Left lung (tissue), 4 donors: ENCODE measurements at regions not wholly inside any gene's neighbourhood (a gene's known extent, or its start where the extent isn't known, plus 50 kb on each side); places are given as distances from the start of the nearest gene placed in this dataset.

Experiments used
- ATAC-seq: fragments of 200-7000 bp; cut with Tn5 transposase; one replicate; pipeline ENCODE4 v1.9.1; 2020; ENCODE audit warnings: moderate library complexity
- DNase-seq, 4 donors: peaks; one replicate each; pipeline ENCODE4 v3.0.0-alpha.2; 2013 to 2020
- H3K27ac ChIP-seq, 2 donors: fragments of 200-600 bp; sonication (generic) in 1 of 2; one replicate each; pipeline versions ENCODE4 v1.5.0 to v1.8.0; 2020 to 2021
- H3K27me3 ChIP-seq, 2 donors: fragments of 200-600 bp; sonication (generic) in 1 of 2; one replicate each; pipeline versions ENCODE4 v1.5.0 to v1.8.0; 2020 to 2021
- H3K36me3 ChIP-seq, 2 donors: fragments of 200-600 bp; sonication (generic) in 1 of 2; one replicate each; pipeline versions ENCODE4 v1.5.0 to v1.8.0; 2020 to 2021
- H3K4me1 ChIP-seq, 2 donors: fragments of 200-600 bp; one replicate each; pipeline ENCODE4 v1.8.0; 2021
- H3K4me3 ChIP-seq, 2 donors: fragments of 200-600 bp; sonication (generic) in 1 of 2; one replicate each; pipeline versions ENCODE4 v1.5.0 to v1.8.0; 2020 to 2021; ENCODE audit warnings: mild to moderate bottlenecking in 1 of 2
- H3K9me3 ChIP-seq, 2 donors: fragments of 200-600 bp; sonication (generic) in 1 of 2; one replicate each; pipeline versions ENCODE4 v1.5.0 to v1.8.0; 2020 to 2021
- intact Hi-C, 2 donors: fragments of 100-400 bp; cut with DNase I; formaldehyde crosslinking; loops; one replicate each; pipeline versions ENCODE4 v1.11.2 to v1.14.2; 2022
- TF ChIP-seq, protein P1 (sequence below), 2 donors: fragments of 200-600 bp; sonication (generic) in 1 of 2; IDR thresholded peaks; one replicate each; pipeline versions ENCODE4 v1.5.0 to v1.8.0; 2021; ENCODE audit warnings: antibody characterized with exemption in 2 of 2
- donor health status: DM: no; HTN: yes; CAD: no.
- donor health status: DM: no; HTN: no; CAD: no.

DNA sequence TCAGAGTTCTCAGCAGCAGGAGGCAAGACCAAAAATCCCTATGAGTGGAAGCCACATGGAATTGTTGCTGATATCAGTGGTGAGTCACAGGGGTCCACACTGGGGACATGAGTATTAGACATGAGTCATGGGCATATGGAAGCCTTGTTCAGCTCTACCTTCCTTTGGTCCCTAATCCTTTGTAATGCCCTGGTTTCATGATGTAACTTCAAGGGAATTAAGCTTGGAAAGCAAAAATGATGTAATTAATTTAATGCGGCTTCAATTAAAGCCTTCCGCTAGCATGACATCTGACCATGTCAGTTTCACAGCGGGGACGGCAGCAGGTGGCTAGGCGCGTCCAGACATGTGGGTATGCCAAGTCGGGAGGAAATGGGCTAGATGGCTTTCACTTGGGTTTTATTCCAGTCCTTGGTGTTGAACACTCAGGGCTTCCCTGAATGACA, 176.1 kb upstream of the RGMA start:
- H3K36me3 ChIP-seq: no peaks in the 10 kb centered on the region
- no peak for DNase-seq
- no peaks in the 10 kb centered on the region for H3K9me3 ChIP-seq
- H3K4me1 ChIP-seq: no peaks in the 10 kb centered on the region
- TF ChIP-seq, protein P1, sequence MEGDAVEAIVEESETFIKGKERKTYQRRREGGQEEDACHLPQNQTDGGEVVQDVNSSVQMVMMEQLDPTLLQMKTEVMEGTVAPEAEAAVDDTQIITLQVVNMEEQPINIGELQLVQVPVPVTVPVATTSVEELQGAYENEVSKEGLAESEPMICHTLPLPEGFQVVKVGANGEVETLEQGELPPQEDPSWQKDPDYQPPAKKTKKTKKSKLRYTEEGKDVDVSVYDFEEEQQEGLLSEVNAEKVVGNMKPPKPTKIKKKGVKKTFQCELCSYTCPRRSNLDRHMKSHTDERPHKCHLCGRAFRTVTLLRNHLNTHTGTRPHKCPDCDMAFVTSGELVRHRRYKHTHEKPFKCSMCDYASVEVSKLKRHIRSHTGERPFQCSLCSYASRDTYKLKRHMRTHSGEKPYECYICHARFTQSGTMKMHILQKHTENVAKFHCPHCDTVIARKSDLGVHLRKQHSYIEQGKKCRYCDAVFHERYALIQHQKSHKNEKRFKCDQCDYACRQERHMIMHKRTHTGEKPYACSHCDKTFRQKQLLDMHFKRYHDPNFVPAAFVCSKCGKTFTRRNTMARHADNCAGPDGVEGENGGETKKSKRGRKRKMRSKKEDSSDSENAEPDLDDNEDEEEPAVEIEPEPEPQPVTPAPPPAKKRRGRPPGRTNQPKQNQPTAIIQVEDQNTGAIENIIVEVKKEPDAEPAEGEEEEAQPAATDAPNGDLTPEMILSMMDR (IDR thresholded peaks at IDR 0.05): no peak
- intact Hi-C loops: no loop called here
- no peaks in the 10 kb centered on the region for H3K27me3 ChIP-seq
- no peak for ATAC-seq
- no peak overlapping the region for H3K4me3 ChIP-seq
- H3K27ac ChIP-seq: no peak overlapping the region

DNA sequence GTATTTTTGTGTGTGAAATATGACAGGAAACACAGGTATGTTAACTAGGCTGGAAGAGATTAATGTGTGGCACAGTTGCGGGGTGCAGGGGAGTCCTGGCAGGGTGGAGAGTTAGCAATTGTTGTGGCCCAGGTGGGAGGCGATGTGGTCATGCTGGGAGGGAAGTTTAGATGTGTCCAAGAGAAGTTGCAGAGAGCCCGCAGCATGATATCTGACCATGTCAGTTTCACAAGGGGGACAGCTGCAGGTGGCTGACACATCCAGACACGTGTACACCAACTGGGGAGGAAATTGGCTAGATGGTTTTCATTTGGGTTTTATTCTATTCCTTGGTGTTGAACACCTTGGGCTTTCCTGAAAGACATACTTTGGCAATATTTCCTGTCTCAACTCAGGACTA, 172.8 kb upstream of the RGMA start:
- H3K27me3 ChIP-seq: no peaks in the 10 kb centered on the region
- TF ChIP-seq, protein P1 (IDR thresholded peaks at IDR 0.05): no peak
- no peak for DNase-seq
- H3K36me3 ChIP-seq: no peaks in the 10 kb centered on the region
- intact Hi-C loops: no loop called here
- no peaks in the 10 kb centered on the region for H3K9me3 ChIP-seq
- no peak overlapping the region for H3K4me3 ChIP-seq
- ATAC-seq: no peak
- peaks cover 0 to 6% of the 10 kb centered on the region in 2 donors for H3K4me1 ChIP-seq
- H3K27ac ChIP-seq: no peak overlapping the region

DNA sequence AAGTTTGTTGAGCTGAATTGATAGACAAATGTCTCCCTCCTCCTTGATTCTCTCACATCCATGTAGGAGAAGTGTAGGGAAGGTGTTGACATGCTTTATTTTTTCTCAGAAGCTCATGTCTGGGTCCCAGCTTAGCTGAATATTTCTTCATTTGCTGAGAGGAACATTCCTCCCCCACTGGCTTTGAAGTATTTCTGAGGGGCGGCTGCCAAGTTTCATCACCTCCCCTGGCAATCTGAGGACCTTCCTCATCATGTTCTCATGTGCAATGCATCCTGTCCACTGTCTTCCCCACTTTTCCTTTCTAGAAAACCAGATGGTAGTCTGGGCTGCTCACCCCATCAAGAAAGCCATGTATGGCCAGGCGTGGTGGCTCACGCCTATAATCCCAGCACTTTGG, 168.9 kb upstream of the RGMA start:
- TF ChIP-seq, protein P1 (IDR thresholded peaks at IDR 0.05): no peak
- H3K4me3 ChIP-seq: no peak overlapping the region
- H3K36me3 ChIP-seq: no peaks in the 10 kb centered on the region
- intact Hi-C loops: no loop called here
- ATAC-seq (no peak), DNase-seq (no peak)
- no peak overlapping the region for H3K27ac ChIP-seq
- H3K4me1 ChIP-seq: peaks cover 0 to 16% of the 10 kb centered on the region in 2 donors
- H3K9me3 ChIP-seq: no peaks in the 10 kb centered on the region
- H3K27me3 ChIP-seq: no peaks in the 10 kb centered on the region

DNA sequence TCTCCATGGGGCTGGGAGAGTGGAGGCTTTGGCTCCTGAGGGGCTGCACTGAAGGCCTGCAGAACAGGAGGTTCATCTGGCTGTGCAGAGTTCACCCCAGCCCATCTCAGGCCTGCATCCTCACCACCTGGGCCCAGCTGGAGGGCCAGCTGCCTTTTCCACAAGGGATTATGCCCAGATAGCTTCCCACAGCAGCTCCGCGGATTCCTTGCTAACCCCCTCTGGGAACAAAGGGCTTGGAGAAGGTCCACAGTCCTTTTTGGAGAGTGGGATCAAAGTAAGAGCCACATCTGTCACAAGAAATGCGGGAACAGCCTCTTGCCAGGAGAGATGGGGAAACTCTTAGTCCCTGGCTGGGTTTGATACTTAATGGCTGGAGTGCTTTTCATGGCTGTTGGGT, 164.7 kb upstream of the RGMA start:
- ATAC-seq: no peak
- peaks cover 0 to 58% of the 10 kb centered on the region in 2 donors for H3K4me1 ChIP-seq
- H3K4me3 ChIP-seq: no peak overlapping the region
- H3K27me3 ChIP-seq: no peaks in the 10 kb centered on the region
- intact Hi-C loops: no loop called here
- no peaks in the 10 kb centered on the region for H3K36me3 ChIP-seq
- TF ChIP-seq, protein P1 (IDR thresholded peaks at IDR 0.05): no peak
- DNase-seq: no peak
- H3K27ac ChIP-seq: no peak overlapping the region
- H3K9me3 ChIP-seq: no peaks in the 10 kb centered on the region

DNA sequence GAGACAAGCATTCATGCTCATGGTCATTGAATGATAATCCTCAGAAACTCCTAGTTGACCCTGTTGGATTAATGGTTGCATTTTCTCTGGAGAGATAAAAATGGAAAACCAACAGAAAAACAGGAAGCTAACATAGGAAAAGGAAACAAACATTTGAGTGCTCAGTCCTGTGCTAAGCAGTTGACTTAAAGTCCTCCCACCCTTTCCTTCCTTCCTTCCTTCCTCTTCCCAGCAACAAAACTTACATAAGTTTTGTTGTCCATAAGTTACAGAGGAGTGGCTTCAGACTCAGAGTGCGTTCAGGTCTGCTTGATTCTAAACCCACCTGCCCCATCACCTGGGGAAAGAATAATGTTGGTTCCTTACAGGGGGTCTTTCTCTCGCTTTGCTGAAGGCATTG, 163.8 kb upstream of the RGMA start:
- Histone ChIP-seq H3K36me3 (no peaks in the 10 kb centered on the region), H3K4me1 (peaks cover 0 to 63% of the 10 kb centered on the region in 2 donors), H3K4me3 (no peak overlapping the region), H3K9me3 (no peaks in the 10 kb centered on the region), H3K27me3 (no peaks in the 10 kb centered on the region), H3K27ac (peak overlapping the region in 1 of 2 donors; percentile 39)
- ATAC-seq (no peak), DNase-seq (no peak)
- TF ChIP-seq, protein P1 (IDR thresholded peaks at IDR 0.05): no peak
- intact Hi-C loops: no loop called here
